ENCODE measurements at regions not wholly inside any gene's neighbourhood (a gene's known extent, or its start where the extent isn't known, plus 50 kb on each side); places are given as distances from the start of the nearest gene placed in this dataset.

DNA sequence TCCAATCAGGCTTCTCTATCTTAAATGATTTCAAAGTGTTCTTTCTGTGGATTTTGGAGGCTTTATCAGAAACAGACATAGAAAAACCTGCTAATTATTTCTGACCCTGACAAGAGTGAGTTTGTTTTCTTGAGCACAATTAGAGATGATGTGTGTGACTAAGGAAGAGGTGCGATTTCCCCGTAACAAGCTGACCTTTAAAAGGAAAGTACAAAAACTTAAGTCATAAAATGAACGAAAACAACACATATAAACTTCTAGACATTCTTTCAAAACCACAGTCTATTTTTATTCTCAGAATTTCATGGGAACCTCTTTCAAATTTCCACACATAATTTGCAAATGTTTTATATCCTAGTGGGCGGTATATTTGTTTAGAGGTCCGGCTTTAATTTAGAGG is 604.8 kb downstream of the CPS1 start:
- Histone ChIP-seq H3K4me3 (no peak overlapping the region), H3K36me3 (no peaks in the 10 kb centered on the region), H3K4me1 (no peaks in the 10 kb centered on the region), H3K27ac (no peak overlapping the region), H3K27me3 (no peaks in the 10 kb centered on the region), H3K9me3 (no peaks in the 10 kb centered on the region)
- WGBS, 2 donors, result 37 to 63% methylated on average over 5 of the region's 5 CpGs
- DNase-seq, result no peak
- intact Hi-C loops (cut with DNase I), result no loop called here
- TF ChIP-seq, protein P1, sequence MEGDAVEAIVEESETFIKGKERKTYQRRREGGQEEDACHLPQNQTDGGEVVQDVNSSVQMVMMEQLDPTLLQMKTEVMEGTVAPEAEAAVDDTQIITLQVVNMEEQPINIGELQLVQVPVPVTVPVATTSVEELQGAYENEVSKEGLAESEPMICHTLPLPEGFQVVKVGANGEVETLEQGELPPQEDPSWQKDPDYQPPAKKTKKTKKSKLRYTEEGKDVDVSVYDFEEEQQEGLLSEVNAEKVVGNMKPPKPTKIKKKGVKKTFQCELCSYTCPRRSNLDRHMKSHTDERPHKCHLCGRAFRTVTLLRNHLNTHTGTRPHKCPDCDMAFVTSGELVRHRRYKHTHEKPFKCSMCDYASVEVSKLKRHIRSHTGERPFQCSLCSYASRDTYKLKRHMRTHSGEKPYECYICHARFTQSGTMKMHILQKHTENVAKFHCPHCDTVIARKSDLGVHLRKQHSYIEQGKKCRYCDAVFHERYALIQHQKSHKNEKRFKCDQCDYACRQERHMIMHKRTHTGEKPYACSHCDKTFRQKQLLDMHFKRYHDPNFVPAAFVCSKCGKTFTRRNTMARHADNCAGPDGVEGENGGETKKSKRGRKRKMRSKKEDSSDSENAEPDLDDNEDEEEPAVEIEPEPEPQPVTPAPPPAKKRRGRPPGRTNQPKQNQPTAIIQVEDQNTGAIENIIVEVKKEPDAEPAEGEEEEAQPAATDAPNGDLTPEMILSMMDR (IDR thresholded peaks at IDR 0.05), result no peak
- no peak for TF ChIP-seq POLR2A (IDR thresholded peaks at IDR 0.05)

DNA sequence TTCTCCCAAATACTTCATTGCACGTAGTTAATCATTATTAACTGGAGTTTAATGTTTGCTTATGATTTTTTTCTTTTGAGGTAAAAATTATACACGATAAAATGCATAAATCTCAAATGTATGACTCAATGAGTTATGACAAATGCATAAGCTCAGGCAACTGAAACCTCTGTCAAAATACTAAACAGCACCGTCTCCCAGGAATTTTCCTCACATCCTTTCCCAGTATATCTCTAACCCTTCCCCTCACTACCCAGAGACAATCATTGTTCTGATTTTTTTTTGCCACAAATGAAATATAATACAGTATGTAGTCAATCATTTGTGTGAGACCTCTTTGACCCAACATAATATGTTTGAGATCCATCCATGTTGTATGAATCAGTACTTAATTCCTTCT is 606.5 kb downstream of the CPS1 start:
- Histone ChIP-seq H3K27me3 (no peaks in the 10 kb centered on the region), H3K9me3 (no peaks in the 10 kb centered on the region), H3K27ac (no peak overlapping the region), H3K4me3 (no peak overlapping the region), H3K36me3 (no peaks in the 10 kb centered on the region), H3K4me1 (no peaks in the 10 kb centered on the region)
- no peak for DNase-seq
- TF ChIP-seq POLR2A (IDR thresholded peaks at IDR 0.05), result no peak
- TF ChIP-seq POLR2AphosphoS5 (IDR thresholded peaks at IDR 0.05), result no peak
- TF ChIP-seq, protein P1 (IDR thresholded peaks at IDR 0.05), result no peak
- TF ChIP-seq EP300 (IDR thresholded peaks at IDR 0.05), result no peak
- 78 to 85% methylated on average over 3 of the region's 3 CpGs for WGBS, 2 donors
- intact Hi-C loops (cut with DNase I), result no loop called here

DNA sequence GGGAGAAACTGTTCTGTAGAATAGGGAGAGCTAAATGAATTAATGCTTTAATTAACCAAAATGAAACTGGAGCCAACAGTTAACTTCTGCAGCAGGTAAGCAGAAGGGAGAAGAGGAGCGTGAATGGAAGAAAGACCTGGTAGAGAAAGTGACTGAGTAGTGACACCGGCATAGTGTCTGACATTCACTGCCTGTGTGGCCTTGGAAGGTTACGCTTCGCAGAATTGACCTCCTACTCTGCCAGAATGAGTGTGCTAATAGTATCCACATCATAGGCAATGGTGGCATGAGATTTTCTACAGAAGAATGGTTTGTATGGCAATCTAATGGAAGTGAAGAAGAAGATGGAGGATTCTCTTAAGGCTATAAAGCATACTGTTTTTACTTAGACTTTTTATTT is 614.4 kb downstream of the CPS1 start:
- 94 to 95% methylated on average over 4 of the region's 4 CpGs for WGBS, 2 donors
- no peak for DNase-seq
- Histone ChIP-seq H3K9me3 (no peaks in the 10 kb centered on the region), H3K27me3 (no peaks in the 10 kb centered on the region), H3K27ac (no peak overlapping the region), H3K4me1 (peaks cover 0 to 6% (median 0%) of the 10 kb centered on the region in 4 donors), H3K4me3 (no peak overlapping the region), H3K36me3 (no peaks in the 10 kb centered on the region)
- intact Hi-C loops (cut with DNase I), result no loop called here
- TF ChIP-seq POLR2AphosphoS5 (IDR thresholded peaks at IDR 0.05), result no peak
- no peak for TF ChIP-seq EP300 (IDR thresholded peaks at IDR 0.05)
- TF ChIP-seq POLR2A (IDR thresholded peaks at IDR 0.05), result no peak
- TF ChIP-seq, protein P1 (IDR thresholded peaks at IDR 0.05), result no peak

DNA sequence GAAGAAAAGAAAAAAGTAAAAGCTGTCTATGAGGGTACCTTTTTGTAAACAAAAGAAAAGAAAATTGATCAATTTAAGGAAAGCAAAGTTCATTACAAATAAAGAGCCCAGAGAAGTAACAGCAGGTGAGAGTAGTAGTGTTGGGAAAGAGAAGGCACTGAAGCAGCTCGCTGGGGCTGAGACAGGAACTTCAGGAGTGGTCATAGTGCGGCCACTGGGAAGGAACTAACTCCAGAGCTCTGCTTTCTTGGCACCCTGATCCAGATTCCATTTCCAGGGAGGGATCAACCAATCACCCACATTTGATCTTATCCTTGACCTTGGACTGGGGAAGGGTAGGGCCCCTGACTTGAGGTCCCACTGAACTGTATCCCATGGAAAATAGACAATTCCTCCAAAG is 617.6 kb downstream of the CPS1 start:
- Histone ChIP-seq H3K27me3 (no peaks in the 10 kb centered on the region), H3K27ac (no peak overlapping the region), H3K4me1 (peaks cover 0 to 6% (median 0%) of the 10 kb centered on the region in 4 donors), H3K36me3 (no peaks in the 10 kb centered on the region), H3K9me3 (no peaks in the 10 kb centered on the region), H3K4me3 (no peak overlapping the region)
- DNase-seq, result no peak
- TF ChIP-seq POLR2AphosphoS5 (IDR thresholded peaks at IDR 0.05) (no peak), EP300 (IDR thresholded peaks at IDR 0.05) (no peak), POLR2A (IDR thresholded peaks at IDR 0.05) (no peak)
- TF ChIP-seq, protein P1 (IDR thresholded peaks at IDR 0.05), result no peak
- intact Hi-C loops (cut with DNase I), result no loop called here
- WGBS, 2 donors, result 84 to 90% methylated on average over 2 of the region's 2 CpGs

DNA sequence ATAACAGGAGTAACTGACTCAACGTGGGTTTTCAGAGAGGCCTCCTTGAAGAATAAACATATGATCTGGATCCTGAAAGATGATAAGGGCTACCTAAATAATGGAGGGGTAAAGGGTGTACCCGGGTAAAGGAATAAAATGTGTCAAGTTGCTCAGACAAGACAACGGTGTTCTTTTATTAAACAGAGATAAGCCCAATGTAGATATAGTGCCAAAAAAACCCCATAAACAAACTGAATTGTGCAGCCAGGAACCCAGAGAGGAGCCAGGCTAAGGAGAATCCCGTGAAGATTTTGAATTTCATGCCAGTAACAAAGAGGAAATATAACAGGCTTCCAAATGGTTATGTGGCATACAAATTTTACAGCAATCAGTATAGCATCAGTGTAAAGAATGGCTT is 618.2 kb downstream of the CPS1 start:
- no peak overlapping the region for H3K4me3 ChIP-seq
- peaks cover 0 to 6% (median 0%) of the 10 kb centered on the region in 4 donors for H3K4me1 ChIP-seq
- H3K9me3 ChIP-seq, result no peaks in the 10 kb centered on the region
- H3K27me3 ChIP-seq, result no peaks in the 10 kb centered on the region
- no peak for DNase-seq
- no peak overlapping the region for H3K27ac ChIP-seq
- H3K36me3 ChIP-seq, result no peaks in the 10 kb centered on the region
- TF ChIP-seq, protein P1 (IDR thresholded peaks at IDR 0.05), result no peak
- TF ChIP-seq POLR2AphosphoS5 (IDR thresholded peaks at IDR 0.05) (no peak), EP300 (IDR thresholded peaks at IDR 0.05) (no peak), POLR2A (IDR thresholded peaks at IDR 0.05) (no peak)
- WGBS, 2 donors, result 10 to 47% methylated on average over 4 of the region's 4 CpGs
- intact Hi-C loops (cut with DNase I), result no loop called here
